ENCODE measurements at regions not wholly inside any gene's neighbourhood (a gene's known extent, or its start where the extent isn't known, plus 50 kb on each side); places are given as distances from the start of the nearest gene placed in this dataset.

GRCh38 chr11:95495706-95496105 lies 264.7 kb upstream of the SESN3 start:
- Histone ChIP-seq H3K79me2 (ENCODE audit: control insufficient read depth in 1 of 2, insufficient read depth in 2 of 2, low read length in 2 of 2) (no peaks in the 10 kb centered on the region), H3K79me1 (ENCODE audit: low read depth, low read length) (no peaks in the 10 kb centered on the region), H3K23me2 (ENCODE audit: low read depth, low read length) (no peaks in the 10 kb centered on the region), H3K9ac (replicated peaks in 1 of 4; ENCODE audit: extremely low read depth in 1 of 4, low read depth in 3 of 4, low read length in 3 of 4) (no peak overlapping the region), H2AK5ac (ENCODE audit: low read depth, low read length) (no peak overlapping the region), H3K14ac (ENCODE audit: insufficient read length) (no peak overlapping the region), H4K5ac (ENCODE audit: insufficient read length, low read depth, low read length) (no peak overlapping the region), H3K23ac (ENCODE audit: insufficient read length) (no peak overlapping the region), H4K91ac (replicated peaks; ENCODE audit: insufficient read length, low read length) (no peak overlapping the region), H4K8ac (ENCODE audit: extremely low read depth, insufficient read depth, low read length) (no peak overlapping the region), H3K4ac (replicated peaks; ENCODE audit: insufficient read length, low read depth, low read length) (no peak overlapping the region), H2BK120ac (replicated peaks; ENCODE audit: low read depth, low read length) (no peak overlapping the region), H2AFZ (ENCODE audit: low read length) (peak overlapping the region; percentile 58; the same call in 1 of the 2 replicates), H2BK15ac (ENCODE audit: low read length) (no peak overlapping the region), H4K20me1 (replicated peaks in 1 of 2; ENCODE audit: control insufficient read depth in 1 of 2, insufficient read depth in 2 of 2, low read length in 2 of 2) (no peaks in the 10 kb centered on the region), H3K27me3 (replicated peaks in 1 of 4; ENCODE audit: control insufficient read depth in 3 of 4, extremely low read depth in 1 of 4, insufficient read depth in 3 of 4, low read length in 3 of 4) (no peaks in the 10 kb centered on the region), H3K4me2 (ENCODE audit: insufficient read depth in 1 of 2, low read depth in 2 of 2, low read length in 2 of 2) (no peak overlapping the region), H2BK20ac (ENCODE audit: low read length) (no peak overlapping the region), H3K9me3 (ENCODE audit: insufficient read depth in 2 of 2, low read depth in 1 of 2, low read length in 1 of 2) (no peaks in the 10 kb centered on the region), H3K27ac (ENCODE audit: low read depth, low read length) (no peak overlapping the region), H3K4me3 (ENCODE audit: extremely low read depth in 1 of 4, insufficient read depth in 2 of 4, low read depth in 3 of 4, low read length in 4 of 4) (no peak overlapping the region), H2BK12ac (ENCODE audit: low read depth, low read length) (no peak overlapping the region), H2BK5ac (ENCODE audit: low read depth, low read length) (no peak overlapping the region), H3K56ac (replicated peaks; ENCODE audit: insufficient read length, low read depth, low read length) (no peak overlapping the region), H3K18ac (ENCODE audit: extremely low read depth, low read length) (no peak overlapping the region), H3K36me3 (ENCODE audit: control insufficient read depth in 2 of 4, insufficient read depth in 4 of 4, low read length in 3 of 4) (no peaks in the 10 kb centered on the region), H3K4me1 (replicated peaks in 1 of 4; ENCODE audit: control insufficient read depth in 3 of 4, insufficient read depth in 4 of 4, low read length in 3 of 4) (peaks cover 4 to 13% (median 5%) of the 10 kb centered on the region in 4 experiments; a peak in 6 of 7 replicates)
- CTCF ChIA-PET (ENCODE audit: partially characterized antibody): interaction anchor here (1.5 kb wide), 1 partner anchor 17 kb away, joined by 3 read pairs; no protein-coding TSS in a partner anchor
- 83% methylated on average over 4 of the region's 4 CpGs; no CpG with 5 or more reads in 1 of the 2 experiments for WGBS, 2 experiments (ENCODE audit: extremely low coverage in 1 of 2, insufficient coverage in 1 of 2, insufficient read length in 1 of 2, insufficient replicate concordance in 2 of 2, low coverage in 1 of 2, low lambda C conversion rate in 2 of 2, missing lambda C conversion rate in 1 of 2)
- FAIRE-seq (no peak), DNase-seq (ENCODE audit: low read depth in 1 of 2, low spot score in 2 of 2) (no peak)
- POLR2A ChIA-PET (ENCODE audit: partially characterized antibody): interaction anchor here (0.8 kb wide), 1 partner anchor 21 kb away, joined by 3 read pairs; no protein-coding TSS in a partner anchor
- TF ChIP-seq RBBP5 (IDR thresholded peaks at IDR 0.05; ENCODE audit: borderline replicate concordance, low read depth, low read length): no peak
- TF ChIP-seq YY1 (IDR thresholded peaks at IDR 0.05; ENCODE audit: low read depth, low read length): no peak
- no peak for TF ChIP-seq NRF1 (IDR thresholded peaks at IDR 0.05; ENCODE audit: low read depth, low read length)
- TF ChIP-seq FOSL1 (IDR thresholded peaks at IDR 0.05; ENCODE audit: insufficient read depth, low read depth, low read length): no peak
- TF ChIP-seq SIRT6 (IDR thresholded peaks at IDR 0.05; ENCODE audit: low read length): no peak
- no peak for TF ChIP-seq KDM4A (IDR thresholded peaks at IDR 0.05; ENCODE audit: low read depth, low read length, severe bottlenecking)
- TF ChIP-seq MAFK (IDR thresholded peaks at IDR 0.05; ENCODE audit: low read depth, low read length): no peak
- TF ChIP-seq SRF (IDR thresholded peaks at IDR 0.05; ENCODE audit: low read depth, low read length): no peak
- no peak for TF ChIP-seq TBP (IDR thresholded peaks at IDR 0.05; ENCODE audit: low read depth, low read length)
- no peak for TF ChIP-seq SAP30 (IDR thresholded peaks at IDR 0.05; ENCODE audit: insufficient read depth, insufficient replicate concordance, low read length)
- TF ChIP-seq TAF1 (IDR thresholded peaks at IDR 0.05; ENCODE audit: low read depth, low read length): no peak
- TF ChIP-seq SP4 (IDR thresholded peaks at IDR 0.05; ENCODE audit: low read length): no peak
- TF ChIP-seq CHD1 (IDR thresholded peaks at IDR 0.05; ENCODE audit: low read depth, low read length): no peak
- TF ChIP-seq USF2 (IDR thresholded peaks at IDR 0.05; ENCODE audit: low read length): no peak
